Loucy (cell line): ENCODE measurements at regions not wholly inside any gene's neighbourhood (a gene's known extent, or its start where the extent isn't known, plus 50 kb on each side); places are given as distances from the start of the nearest gene placed in this dataset.
A peak's percentile ranks its signal among the peaks of the same experiment; 100 is the strongest.

Experiments
- H2AFZ ChIP-seq: fragments of 200-600 bp; sonication (generic); 2 replicates; pipeline ENCODE4 v1.6.0; 2016; ENCODE audit warnings: antibody characterized with exemption, mild to moderate bottlenecking, low read length, moderate library complexity
- H3F3A ChIP-seq: fragments of 200-600 bp; 2 replicates; pipeline ENCODE4 v1.6.0; 2016; ENCODE audit warnings: antibody characterized with exemption, low read depth, mild to moderate bottlenecking
- H3K27me3 ChIP-seq: fragments of 200-600 bp; sonication (generic); 2 replicates; pipeline ENCODE4 v1.6.1; 2014; ENCODE audit warnings: low read length, mild to moderate bottlenecking; ENCODE audit not compliant: insufficient read depth, poor library complexity, severe bottlenecking
- H3K36me3 ChIP-seq: fragments of 200-600 bp; sonication (generic); 2 replicates; pipeline ENCODE4 v1.6.1; 2016; ENCODE audit warnings: low read length; ENCODE audit not compliant: insufficient read depth
- H3K4me1 ChIP-seq: fragments of 200-600 bp; sonication (generic); 2 replicates; pipeline ENCODE4 v1.5.1; 2014; ENCODE audit warnings: low read length, mild to moderate bottlenecking; ENCODE audit not compliant: insufficient read depth, poor library complexity, severe bottlenecking
- H3K4me2 ChIP-seq: fragments of 200-600 bp; sonication (generic); 2 replicates; pipeline ENCODE4 v1.6.0; 2014; ENCODE audit warnings: antibody characterized with exemption, low read length, low read depth, mild to moderate bottlenecking; ENCODE audit not compliant: poor library complexity, severe bottlenecking
- H3K4me3 ChIP-seq: fragments of 200-600 bp; sonication (generic); 2 replicates; pipeline ENCODE4 v1.5.1; 2014; ENCODE audit warnings: low read length, mild to moderate bottlenecking, mixed read lengths; ENCODE audit not compliant: poor library complexity, severe bottlenecking
- H3K79me2 ChIP-seq: fragments of 200-600 bp; sonication (generic); 2 replicates; pipeline ENCODE4 v1.6.1; 2014; ENCODE audit warnings: low read length; ENCODE audit not compliant: insufficient read depth
- H3K9ac ChIP-seq: fragments of 200-600 bp; sonication (generic); 2 replicates; pipeline ENCODE4 v1.6.0; 2014; ENCODE audit warnings: mild to moderate bottlenecking, low read depth, low read length, moderate library complexity; ENCODE audit not compliant: poor library complexity, severe bottlenecking
- H3K9me2 ChIP-seq: fragments of 200-600 bp; sonication (generic); replicated peaks from 2 replicates; pipeline ENCODE4 v1.6.1; 2016; ENCODE audit warnings: low read depth, low read length, mixed read lengths
- H3K9me3 ChIP-seq: fragments of 200-600 bp; sonication (generic); 2 replicates; pipeline ENCODE4 v1.6.1; 2014; ENCODE audit warnings: mild to moderate bottlenecking, antibody characterized with exemption, low read length, low read depth; ENCODE audit not compliant: insufficient read depth
- H4K20me1 ChIP-seq: fragments of 200-600 bp; sonication (generic); 2 replicates; pipeline ENCODE4 v1.6.0; 2014; ENCODE audit warnings: antibody characterized with exemption, low read length, mild to moderate bottlenecking; ENCODE audit not compliant: insufficient read depth, poor library complexity, severe bottlenecking
- EZH2phosphoT487 ChIP-seq: fragments of 200-600 bp; IDR thresholded peaks from 2 replicates; pipeline ENCODE4 v1.6.1; 2018; ENCODE audit warnings: antibody characterized with exemption, mild to moderate bottlenecking, moderate library complexity, borderline replicate concordance
- TF ChIP-seq, protein P1 (sequence below): fragments of 200-600 bp; sonication (generic); conservative IDR thresholded peaks from 2 replicates; pipeline ENCODE4 v1.5.1; 2014; ENCODE audit warnings: mild to moderate bottlenecking, antibody characterized with exemption, low read length

DNA sequence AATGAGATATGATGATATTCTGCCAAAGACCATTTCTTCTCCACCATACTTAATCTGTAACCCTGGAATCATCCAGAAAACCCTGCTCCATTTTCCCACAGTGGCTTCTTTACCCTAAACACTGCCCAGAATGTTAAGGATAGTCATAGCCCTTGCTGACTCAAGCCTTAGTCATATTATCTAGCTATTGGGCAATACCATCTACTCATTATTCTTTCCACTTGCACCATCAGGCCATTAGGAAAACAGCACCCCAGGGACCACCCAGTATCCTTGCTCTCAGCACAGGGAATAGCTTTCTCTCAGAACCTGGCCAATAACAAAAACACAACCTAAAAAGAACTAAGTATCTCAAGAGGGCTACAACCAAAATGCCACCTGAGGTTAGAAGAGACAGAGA is 445.7 kb upstream of the SLC14A2 start:
- H2AFZ ChIP-seq = no peak overlapping the region
- no peaks in the 10 kb centered on the region for H3K79me2 ChIP-seq
- no peak for TF ChIP-seq EZH2phosphoT487
- TF ChIP-seq, protein P1, sequence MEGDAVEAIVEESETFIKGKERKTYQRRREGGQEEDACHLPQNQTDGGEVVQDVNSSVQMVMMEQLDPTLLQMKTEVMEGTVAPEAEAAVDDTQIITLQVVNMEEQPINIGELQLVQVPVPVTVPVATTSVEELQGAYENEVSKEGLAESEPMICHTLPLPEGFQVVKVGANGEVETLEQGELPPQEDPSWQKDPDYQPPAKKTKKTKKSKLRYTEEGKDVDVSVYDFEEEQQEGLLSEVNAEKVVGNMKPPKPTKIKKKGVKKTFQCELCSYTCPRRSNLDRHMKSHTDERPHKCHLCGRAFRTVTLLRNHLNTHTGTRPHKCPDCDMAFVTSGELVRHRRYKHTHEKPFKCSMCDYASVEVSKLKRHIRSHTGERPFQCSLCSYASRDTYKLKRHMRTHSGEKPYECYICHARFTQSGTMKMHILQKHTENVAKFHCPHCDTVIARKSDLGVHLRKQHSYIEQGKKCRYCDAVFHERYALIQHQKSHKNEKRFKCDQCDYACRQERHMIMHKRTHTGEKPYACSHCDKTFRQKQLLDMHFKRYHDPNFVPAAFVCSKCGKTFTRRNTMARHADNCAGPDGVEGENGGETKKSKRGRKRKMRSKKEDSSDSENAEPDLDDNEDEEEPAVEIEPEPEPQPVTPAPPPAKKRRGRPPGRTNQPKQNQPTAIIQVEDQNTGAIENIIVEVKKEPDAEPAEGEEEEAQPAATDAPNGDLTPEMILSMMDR = no peak
- H3K36me3 ChIP-seq = no peaks in the 10 kb centered on the region
- H3K9ac ChIP-seq = no peak overlapping the region
- H3K4me3 ChIP-seq = no peak overlapping the region
- no peaks in the 10 kb centered on the region for H3K9me2 ChIP-seq
- no peaks in the 10 kb centered on the region for H3K9me3 ChIP-seq
- H3K4me2 ChIP-seq = no peak overlapping the region
- no peaks in the 10 kb centered on the region for H4K20me1 ChIP-seq
- no peaks in the 10 kb centered on the region for H3F3A ChIP-seq
- H3K4me1 ChIP-seq = peaks cover 48% of the 10 kb centered on the region
- no peaks in the 10 kb centered on the region for H3K27me3 ChIP-seq

DNA sequence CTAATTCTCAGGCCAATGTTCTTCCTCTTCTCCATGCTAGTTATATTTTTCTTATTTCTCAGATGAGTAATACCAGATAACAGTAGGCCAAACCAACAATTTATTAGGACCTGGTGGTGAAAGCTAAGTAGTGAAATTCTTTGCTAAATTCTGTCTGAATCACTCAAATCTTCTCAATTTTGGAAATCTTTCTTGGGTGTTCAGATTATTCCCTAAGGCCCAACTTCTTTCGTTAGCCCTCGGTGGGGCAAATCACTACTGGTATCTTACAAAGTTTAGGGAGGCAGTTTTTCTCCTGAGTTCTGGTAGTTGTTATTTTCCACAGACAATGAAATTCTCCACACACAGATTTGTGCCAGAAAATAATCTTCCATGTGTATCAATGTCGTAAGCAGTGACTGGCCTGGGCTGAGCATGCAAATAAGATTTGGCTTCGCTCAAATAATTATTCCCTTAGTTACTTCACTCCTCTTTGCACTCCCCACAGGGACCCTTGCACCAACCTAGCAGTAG is 443.5 kb upstream of the SLC14A2 start:
- Histone ChIP-seq H3K4me2 (no peak overlapping the region), H3F3A (no peaks in the 10 kb centered on the region), H3K4me3 (no peak overlapping the region), H2AFZ (no peak overlapping the region), H3K79me2 (no peaks in the 10 kb centered on the region), H3K9me3 (no peaks in the 10 kb centered on the region), H3K36me3 (no peaks in the 10 kb centered on the region), H4K20me1 (no peaks in the 10 kb centered on the region), H3K9ac (no peak overlapping the region), H3K9me2 (no peaks in the 10 kb centered on the region), H3K4me1 (peaks cover 47% of the 10 kb centered on the region), H3K27me3 (no peaks in the 10 kb centered on the region)
- no peak for TF ChIP-seq EZH2phosphoT487
- TF ChIP-seq, protein P1 = no peak

DNA sequence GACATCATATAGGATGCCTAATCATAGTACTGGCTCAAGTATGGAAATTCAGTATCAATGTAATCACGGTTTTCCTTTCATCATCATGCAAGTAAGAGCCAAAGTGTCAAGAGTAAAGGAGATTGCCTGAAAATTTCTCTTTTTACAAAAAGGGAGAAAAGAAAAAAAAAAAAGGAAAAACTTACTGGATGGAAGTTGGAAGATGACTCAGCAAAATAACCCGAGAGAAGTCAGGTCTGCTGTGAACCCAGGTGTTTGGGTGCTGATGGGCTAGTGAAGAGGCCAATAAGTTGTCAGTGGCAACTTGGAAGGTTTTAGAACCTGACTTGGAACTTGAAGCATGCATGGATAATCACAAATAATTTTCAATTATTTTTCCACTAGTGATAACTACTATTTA is 441.9 kb upstream of the SLC14A2 start:
- Histone ChIP-seq H3K27me3 (no peaks in the 10 kb centered on the region), H2AFZ (no peak overlapping the region), H3K4me1 (peaks cover 38% of the 10 kb centered on the region), H3K4me2 (peak overlapping the region; percentile 46), H4K20me1 (no peaks in the 10 kb centered on the region), H3K9ac (no peak overlapping the region), H3F3A (no peaks in the 10 kb centered on the region), H3K79me2 (no peaks in the 10 kb centered on the region), H3K4me3 (no peak overlapping the region), H3K9me3 (no peaks in the 10 kb centered on the region), H3K9me2 (no peaks in the 10 kb centered on the region), H3K36me3 (no peaks in the 10 kb centered on the region)
- TF ChIP-seq EZH2phosphoT487 = no peak
- TF ChIP-seq, protein P1 = no peak
